Astrocyte of the hippocampus (primary cell): ENCODE measurements at regions not wholly inside any gene's neighbourhood (a gene's known extent, or its start where the extent isn't known, plus 50 kb on each side); places are given as distances from the start of the nearest gene placed in this dataset.

Experiments
- DNase-seq: peaks from one replicate; pipeline ENCODE4 v3.0.0; 2011; ENCODE audit warnings: low read depth, low spot score

DNA sequence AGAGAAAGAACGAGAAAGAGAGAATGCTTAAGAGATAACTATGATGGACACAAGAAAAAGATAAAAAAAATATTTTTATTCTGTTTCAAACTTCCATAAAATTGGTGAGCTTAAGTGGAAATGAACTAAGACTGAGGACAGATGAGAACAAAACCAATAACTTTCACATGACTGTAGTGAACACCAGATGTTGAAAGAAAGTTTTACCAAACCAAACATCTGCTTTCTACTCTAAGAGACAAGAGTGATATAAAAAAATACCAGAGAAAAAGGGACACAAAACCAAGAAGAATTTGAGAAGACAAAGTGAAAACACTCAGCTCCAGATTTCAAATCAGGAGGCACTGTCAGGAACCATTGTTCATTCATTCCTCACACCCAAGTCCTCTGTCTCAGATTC is 147.9 kb downstream of the IMPG2 start:
- DNase-seq = no peak

DNA sequence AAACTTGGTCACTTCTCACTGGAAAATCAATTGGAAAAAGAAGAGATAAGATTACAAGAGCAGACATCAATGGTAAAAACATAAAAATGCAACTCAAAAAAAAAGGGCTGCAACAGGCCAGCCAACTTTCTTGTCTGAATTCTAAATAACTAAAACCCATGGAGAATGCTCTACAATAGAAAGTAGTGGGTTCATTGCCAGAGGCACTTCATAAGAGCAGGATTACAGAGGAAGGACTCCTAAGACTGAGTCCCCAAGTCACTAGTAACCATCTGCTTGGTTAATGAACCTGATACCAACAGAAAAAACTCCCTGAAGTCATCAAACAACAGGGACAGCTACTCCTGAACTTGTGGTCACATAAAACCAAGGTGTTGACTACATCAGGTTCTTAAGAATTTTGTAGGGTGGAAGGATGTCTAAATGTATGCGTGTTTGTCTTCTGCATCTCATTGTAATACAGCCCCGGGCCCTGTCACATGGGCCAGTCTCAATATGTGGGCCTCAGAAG is 148.6 kb downstream of the IMPG2 start:
- no peak for DNase-seq

DNA sequence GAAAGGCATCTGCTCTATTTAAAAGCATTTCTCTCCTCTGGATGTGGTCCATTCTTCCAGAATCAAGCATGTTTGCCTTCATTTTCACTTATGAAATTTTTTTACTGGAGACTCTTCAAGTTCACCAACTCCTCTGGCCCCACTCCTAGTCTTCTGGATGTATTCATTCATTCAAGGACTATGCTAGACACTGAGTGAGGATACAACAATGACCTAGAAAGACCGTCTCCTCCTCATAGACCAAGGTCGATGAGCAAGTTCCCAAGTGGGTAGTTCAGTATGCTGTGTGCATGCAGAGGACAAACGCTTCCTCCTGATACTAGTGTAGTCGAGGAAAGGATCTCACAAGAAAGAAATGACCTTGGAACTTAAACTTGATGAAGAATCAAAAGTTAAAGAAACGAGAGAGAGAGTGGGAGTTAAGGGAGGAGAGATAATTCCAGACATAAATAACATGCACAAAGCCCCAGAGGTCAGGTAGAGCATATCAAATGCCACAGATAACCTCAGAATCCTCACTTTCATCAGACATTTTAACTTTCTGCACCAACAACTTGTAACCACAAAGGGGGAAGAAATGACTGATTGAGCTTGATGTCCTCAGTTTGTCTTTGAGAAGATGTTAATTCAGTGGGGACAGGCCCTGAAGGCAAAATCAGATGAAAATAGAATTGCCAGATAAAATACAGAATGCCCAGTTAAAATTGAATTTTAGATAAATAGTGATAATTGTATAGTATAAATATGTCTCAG is 149.4 kb downstream of the IMPG2 start:
- no peak for DNase-seq

DNA sequence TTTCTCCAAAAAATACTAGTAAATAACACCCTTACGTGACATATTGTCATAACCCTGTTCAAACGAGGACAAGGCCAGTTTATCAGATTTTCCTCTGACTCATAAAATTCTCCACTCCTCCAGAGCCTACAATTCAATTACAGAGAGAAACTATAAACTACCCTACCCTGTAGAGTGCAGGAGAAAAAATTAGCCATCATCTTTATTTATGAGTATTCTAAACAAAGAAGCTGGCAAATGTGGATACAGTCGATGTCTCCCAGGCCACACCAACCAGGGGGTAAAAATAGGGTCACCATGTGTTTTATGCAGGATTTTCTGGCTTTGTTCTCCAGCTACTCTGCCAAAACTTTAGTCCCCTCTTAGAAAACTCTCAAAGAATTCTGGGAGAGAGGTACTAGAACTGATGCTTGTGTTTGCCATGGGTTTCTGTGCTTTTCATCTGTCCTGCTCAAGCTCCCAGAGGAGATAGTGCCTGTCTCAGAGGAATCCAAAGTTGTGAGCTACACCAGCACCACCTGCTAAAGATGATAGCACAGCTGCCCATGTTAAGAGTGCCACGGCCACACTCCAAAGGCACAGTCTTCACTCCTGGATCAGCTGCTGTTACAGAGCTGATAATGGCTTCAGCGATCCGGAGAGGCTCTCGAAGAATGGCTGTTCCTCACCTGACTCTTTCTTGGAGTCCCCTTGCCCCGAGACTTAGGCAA is 150.2 kb downstream of the IMPG2 start:
- DNase-seq = no peak

DNA sequence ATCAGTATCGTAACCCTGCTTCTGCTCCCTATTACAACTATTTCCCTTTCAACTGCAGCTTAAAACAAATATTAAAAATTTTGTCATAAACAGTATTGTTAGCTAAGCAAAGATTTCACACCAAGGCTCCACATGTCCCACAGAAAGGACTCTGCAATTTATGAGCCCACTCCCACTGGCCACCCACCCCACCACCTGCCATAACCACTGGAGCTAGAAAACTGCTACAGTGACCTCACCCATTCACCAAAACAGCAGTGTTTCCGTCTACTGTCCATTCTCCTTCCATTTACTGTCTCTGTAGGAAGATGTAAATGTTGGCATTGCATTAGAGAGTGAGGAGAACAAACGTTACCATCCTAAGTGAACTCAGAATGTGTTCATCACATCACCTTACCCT is 150.9 kb downstream of the IMPG2 start:
- DNase-seq = no peak

DNA sequence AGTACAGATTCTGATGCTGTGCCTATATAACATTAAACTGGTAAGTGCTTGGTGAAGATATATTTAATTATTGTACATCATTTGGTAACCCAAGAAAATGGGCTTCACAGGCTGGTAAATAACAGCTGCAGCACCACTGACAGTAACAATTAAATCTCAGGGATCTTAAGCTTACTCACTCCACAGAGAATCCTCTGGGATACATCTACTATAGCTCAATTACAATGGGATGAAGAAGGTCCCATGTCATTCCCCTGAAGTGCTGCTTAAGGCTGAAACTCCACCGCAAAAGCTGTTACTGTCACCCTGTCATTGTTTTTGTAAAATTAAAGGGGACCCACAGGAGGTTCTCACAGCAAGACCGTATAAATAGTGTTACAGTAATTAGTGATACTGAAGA is 153.0 kb downstream of the IMPG2 start:
- no peak for DNase-seq

DNA sequence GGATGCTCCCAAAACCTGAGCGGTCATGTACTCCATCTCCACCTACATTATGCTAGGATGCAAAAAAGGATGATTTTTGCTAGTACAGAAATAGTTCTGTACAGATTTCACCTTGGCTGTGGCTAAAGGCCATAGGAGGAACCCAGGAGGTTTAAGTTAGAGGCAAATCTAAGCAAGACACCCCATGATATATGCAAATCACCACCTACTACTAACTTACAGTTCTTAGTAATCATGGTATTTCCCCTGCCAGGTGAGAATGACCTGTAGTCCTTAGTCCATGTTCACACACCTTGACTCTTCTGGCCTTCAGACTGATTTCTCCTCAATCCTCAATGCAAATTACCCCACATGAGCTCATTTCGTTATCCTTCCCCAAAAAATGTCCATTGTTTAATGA is 154.2 kb downstream of the IMPG2 start:
- no peak for DNase-seq

DNA sequence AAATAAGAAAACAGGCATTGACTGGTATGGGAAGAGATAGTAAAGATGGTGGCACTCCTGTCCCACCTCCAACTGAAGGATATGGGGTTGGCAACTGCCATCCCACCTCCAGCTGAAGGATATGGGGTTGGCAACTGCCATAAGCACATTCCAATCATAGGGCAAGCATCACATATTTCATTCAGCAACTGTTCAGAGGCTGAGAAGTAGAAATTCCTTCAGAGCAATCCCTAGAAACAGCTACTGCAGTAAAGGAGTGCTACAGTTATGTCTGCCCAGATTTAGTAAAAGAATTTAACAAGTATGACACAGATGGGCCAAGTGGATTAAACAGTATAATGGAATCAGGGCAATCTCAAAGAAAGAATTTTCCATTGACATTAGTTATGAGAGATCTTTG is 156.8 kb downstream of the IMPG2 start:
- DNase-seq = no peak

DNA sequence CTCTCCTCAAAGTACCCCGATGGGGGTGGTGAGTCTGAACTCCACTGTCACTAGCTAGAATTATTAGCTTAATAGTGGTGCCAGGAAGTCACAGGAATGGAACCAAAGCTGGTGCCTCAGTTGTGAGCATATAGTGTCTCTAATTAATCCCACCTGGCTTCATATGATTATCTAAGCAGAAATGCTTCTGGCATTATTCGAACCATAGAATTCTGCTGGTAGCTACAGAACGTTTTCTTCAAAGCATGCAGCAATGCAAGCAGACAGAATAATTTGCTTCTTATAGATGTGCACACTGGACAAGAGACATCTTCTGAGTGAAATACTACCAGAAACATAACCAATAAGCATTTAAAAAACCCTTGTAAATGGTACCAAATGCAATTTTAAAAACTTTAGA is 160.9 kb downstream of the IMPG2 start:
- DNase-seq = no peak

DNA sequence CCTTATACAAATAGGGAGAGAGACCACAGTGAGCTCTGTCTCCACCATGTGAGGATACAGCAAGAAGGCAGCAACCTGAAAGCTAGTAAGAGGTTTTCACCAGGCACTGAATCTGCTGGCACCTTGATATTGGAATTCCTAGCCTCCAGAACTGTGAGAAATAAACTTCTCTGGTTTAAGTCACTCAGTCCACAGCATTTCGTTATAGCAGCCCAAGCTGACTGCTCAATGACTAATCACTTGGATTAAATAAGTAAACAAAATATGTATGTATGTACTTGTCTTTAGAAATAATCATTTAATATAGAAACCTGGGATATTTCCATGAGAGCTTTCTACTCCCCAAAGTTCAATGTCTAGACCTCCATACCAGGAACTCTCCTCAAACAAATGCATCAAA is 162.0 kb downstream of the IMPG2 start:
- DNase-seq = no peak

DNA sequence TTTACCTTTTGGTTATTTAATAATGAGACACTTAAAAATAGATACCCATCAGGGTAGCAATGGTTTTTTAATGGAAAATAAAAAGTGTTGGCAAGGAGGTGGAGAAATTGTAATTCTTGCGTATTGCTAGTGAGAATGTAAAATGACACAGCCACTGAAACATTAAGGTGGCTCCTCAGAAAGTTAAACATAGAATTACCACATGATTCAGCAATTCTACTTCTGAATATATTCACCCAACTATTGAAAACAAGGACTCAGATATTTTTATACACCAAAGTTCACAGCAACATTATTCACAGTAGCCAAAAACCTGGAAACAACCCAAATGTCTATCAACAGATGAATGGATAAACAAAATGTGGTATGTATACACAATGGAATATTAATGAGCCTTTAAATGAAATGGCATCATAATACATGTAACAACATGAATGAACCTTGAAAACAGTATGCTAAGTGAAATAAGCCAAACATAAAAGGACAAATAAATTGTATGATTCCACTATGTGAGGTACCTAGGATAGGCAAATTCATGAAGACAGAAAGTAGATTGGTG is 163.5 kb downstream of the IMPG2 start:
- DNase-seq = no peak

DNA sequence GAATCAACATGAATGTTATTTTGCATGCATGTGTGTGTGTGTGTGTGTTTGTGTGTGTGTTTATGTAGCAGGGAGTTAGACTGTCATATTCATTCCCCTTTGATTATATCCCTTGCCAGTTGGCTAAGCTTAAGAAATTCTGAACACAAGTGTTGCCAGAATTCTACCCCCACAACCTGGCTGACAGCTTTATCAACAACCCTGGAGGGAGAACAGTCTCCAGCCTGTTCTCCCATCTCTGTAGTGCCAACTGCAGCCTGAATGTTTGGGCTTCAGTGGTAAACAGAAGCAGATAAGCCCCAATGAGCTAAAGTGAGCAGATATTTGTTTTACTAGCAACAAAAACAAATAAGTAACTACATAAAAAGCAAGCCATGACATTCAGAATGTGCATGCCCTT is 162.6 kb upstream of the ABI3BP start:
- DNase-seq = peak; percentile 40

DNA sequence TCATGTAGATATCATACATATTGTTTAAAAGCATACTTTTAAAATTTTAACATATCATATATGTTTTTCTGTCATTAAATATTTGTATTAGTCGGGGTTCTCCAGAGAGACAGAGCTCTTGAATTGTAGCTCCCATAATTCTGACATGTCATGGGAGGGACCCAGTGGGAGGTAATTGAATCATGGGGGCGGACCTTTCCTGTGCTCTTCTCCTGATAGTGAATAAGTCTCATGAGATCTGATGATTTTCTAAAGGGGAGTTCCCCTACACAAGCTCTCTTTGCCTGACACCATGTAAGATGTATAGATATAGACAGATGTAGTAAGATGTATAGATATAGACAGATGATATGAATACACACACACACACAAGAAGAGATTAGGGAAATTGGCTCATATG is 161.2 kb upstream of the ABI3BP start:
- DNase-seq = no peak

DNA sequence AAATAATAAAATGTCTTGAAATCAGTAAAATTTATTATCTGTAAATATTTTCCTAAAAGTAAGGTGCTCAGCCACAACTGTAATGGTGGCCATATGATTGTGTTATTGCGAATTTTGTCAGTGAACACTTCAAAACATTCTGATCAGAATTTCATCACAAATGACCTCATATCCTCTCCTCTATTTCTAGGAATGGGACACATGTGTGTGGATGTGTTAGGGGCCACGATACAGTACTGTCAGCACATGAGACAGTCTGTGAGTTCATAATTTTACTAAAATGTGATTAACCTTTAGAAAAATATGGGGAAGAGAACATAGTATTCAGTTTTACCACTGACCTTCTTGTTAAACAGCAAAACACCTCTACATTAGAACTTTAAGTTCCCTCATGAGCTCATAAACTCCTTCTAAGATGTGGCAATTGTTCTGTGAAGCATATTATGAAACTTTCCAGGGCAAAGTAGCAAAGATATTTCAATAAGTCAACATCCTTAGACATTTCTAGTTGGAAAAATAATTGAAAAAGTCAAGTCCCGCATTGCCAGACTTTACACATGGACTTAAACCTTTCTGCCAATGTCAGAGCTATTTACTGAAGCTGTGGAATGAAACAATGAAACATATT is 158.2 kb upstream of the ABI3BP start:
- no peak for DNase-seq

DNA sequence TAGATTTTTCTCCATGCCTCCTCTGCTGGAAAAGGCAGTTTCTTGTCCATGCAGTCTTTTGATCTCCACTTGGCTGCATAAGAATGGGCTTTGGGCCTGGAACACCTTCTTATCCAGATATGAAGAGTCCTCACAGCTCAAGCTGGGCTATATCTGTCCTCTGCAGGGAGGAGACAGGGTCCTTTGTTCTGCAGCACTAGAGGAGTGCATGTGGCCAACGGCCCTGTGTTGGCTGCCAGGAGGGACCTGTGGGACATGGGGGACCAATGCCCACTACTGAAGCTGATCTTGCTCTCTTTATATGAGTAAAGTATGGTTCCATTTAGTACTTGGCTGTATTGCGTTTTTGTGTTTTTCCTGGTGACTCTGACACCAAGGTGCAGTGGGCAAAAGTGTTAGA is 157.3 kb upstream of the ABI3BP start:
- no peak for DNase-seq

DNA sequence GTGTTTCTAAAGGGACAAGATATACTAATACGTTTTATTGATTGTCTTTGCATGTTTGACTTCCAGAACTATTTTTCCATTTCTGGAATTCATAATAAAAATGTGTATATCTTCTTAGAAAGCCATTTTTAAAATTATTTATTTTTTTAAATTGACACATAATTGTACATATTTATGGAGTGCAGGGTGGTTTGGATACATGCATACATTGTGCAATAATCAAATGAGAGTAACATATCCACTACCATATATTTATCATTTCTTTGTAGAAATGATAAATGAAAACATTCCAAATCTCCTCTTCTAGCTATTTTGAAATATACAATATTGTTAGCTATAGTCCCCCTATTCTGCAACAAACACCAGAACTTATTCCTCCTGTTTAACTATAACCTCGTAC is 156.5 kb upstream of the ABI3BP start:
- DNase-seq = no peak

DNA sequence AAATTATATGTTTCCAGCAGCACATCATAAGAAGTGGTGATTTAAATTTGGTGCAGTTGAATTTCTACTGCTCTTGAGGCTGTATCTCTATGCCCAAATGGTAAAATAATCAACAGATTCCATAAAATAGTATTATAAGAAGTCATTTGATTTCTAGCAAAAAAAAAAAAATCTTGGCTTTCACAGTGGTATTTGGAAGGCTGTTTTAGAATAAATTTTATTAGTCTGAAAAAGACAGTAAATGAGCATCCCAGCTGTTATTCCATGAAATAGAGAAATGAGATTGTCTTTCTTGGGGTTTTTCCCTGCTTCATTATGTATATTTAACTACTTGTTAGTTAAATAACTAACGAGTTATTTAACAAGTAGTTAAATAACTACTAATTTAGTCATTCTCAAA is 156.0 kb upstream of the ABI3BP start:
- DNase-seq = no peak

DNA sequence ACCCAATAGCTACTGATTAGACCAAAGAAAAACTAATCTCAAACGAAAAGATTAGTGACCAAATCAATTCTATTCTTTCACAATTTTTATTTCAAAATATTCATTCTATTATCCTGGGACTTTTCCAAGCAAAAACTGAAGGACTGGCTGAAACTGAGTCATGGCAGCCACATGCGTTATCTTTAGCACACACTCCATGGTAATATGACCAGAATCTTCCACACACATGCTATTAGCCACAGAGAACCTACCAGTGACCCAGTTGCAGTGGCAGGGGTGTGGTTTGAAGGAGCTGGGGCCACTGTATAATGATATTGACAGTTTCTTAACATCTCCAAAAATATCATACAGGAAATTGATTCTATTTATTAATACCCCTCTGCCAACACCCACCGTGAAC is 154.8 kb upstream of the ABI3BP start:
- DNase-seq = no peak

DNA sequence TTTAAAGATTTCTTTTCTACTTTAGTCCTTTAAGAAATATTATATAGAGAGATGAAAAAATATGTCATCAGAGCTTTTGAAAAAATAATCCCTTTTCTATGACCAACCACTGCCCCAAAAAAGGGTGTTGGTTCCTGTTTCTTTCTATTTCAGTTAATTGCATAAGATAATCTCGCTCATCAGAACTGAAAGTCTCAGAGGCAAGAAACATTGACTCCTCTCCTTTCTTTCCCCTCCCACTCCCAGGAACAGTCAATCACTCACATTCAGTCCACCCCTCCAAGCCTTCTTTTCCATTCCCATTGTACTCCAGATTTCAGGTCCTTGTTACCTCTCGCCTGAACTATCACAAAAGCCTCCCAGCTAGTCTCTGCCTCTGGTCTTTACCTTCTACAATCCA is 153.7 kb upstream of the ABI3BP start:
- no peak for DNase-seq

DNA sequence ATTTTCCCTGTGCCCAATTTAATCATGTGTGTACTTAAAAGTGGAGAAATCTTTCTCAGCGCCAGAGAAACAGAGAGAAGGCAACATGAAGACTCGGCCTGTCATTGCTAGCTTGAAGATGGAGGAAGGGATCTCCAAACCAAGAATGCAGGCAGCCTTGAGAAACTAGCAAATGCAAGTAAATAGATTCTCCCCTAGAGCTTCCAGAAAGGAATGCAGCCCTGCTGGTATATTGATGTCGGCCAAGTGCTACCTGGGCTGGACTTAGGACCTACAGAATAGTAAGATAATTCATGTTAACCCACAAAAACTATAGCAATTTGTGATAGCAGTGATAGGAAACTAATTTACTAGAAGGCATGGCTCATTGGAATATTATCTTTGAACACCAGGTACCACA is 150.9 kb upstream of the ABI3BP start:
- no peak for DNase-seq

DNA sequence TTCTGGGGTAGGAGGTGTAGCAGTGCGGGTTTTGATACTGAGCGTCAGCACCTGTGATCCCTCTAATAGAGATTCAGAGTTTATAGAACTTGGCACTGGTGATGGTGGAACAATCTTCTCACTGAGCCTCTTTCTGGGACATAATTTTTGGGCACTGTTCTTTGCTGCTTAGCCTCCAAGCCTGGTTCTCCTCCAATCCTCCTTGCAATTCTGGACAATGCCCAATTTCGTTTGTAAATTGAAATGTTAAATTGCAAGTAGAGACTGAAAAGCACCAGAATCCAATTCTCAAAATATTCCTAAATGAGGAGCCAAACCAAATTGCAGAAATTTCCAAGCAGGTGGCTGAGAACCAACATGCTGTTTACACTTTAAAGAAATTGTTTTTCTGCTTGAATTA is 149.8 kb upstream of the ABI3BP start:
- no peak for DNase-seq

DNA sequence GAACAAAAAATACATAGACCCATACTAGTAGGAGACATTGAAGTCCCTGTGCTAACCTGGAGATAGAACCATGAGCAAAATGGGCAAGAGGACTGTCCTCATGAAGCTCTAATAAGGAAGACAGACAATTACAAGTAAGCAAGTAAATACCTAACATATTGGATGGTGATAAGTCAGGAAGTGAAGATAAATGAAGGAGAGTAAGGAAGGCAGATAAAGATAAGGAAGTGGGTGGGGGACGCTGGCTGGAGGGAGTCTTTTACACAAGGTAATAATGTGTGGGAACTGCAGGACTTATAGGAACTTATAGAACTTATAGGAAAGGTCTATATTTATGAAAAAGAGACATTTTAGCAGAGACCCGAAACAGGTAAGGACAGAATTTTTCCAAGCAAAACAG is 148.9 kb upstream of the ABI3BP start:
- DNase-seq = no peak

DNA sequence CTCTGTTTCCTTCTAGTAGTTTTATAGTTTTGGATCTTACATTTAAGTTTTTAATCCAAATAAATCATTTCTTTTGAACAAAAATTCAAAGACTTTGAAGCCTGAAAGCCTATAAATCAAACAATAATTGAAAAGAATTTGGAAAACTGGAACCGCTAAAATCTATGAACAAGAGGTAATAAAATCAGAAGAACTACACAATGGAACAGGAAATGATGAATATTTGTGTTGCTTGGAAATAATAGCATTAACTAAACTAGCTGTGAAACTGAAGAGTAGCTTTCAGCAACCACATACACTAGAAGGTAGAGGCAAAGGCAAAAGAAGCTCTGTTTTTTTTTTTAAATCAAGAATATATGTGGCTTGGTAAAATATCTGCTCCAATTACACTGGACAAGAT is 147.9 kb upstream of the ABI3BP start:
- DNase-seq = no peak
